ENCODE measurements at regions not wholly inside any gene's neighbourhood (a gene's known extent, or its start where the extent isn't known, plus 50 kb on each side); places are given as distances from the start of the nearest gene placed in this dataset.

DNA sequence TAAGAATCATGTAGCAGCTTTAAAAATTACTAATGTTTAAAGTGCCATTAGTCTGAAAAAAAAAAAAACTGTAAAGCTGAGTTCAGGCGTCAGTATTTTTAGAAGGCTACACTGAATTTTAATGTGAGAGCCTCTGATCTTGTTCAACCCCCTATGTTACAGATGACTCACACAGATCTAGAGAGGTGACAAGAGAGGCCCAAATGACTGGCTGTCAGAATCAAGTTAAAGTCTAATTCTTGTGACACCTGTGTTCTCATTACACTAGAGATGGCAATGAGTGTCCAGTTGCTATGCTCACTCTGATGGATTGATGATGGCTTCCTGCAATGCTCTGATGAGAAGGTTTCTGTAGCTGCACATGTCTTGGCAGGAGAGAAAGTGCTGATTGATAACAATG is 203.5 kb upstream of the OBI1 start:
- Mint-ChIP-seq H3K27me3 (ENCODE audit: unreplicated experiment) (peaks cover 2% of the 10 kb centered on the region), H3K4me1 (ENCODE audit: unreplicated experiment) (no peaks in the 10 kb centered on the region), H3K9me3 (ENCODE audit: unreplicated experiment) (no peaks in the 10 kb centered on the region), H3K36me3 (ENCODE audit: low read depth, unreplicated experiment) (no peaks in the 10 kb centered on the region), H3K4me3 (ENCODE audit: unreplicated experiment) (no peak overlapping the region), H3K27ac (ENCODE audit: unreplicated experiment) (no peak overlapping the region)
- TF ChIP-seq, protein P1, sequence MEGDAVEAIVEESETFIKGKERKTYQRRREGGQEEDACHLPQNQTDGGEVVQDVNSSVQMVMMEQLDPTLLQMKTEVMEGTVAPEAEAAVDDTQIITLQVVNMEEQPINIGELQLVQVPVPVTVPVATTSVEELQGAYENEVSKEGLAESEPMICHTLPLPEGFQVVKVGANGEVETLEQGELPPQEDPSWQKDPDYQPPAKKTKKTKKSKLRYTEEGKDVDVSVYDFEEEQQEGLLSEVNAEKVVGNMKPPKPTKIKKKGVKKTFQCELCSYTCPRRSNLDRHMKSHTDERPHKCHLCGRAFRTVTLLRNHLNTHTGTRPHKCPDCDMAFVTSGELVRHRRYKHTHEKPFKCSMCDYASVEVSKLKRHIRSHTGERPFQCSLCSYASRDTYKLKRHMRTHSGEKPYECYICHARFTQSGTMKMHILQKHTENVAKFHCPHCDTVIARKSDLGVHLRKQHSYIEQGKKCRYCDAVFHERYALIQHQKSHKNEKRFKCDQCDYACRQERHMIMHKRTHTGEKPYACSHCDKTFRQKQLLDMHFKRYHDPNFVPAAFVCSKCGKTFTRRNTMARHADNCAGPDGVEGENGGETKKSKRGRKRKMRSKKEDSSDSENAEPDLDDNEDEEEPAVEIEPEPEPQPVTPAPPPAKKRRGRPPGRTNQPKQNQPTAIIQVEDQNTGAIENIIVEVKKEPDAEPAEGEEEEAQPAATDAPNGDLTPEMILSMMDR (IDR thresholded peaks at IDR 0.05; ENCODE audit: unreplicated experiment): no peak
- no peak for DNase-seq (ENCODE audit: low spot score)

DNA sequence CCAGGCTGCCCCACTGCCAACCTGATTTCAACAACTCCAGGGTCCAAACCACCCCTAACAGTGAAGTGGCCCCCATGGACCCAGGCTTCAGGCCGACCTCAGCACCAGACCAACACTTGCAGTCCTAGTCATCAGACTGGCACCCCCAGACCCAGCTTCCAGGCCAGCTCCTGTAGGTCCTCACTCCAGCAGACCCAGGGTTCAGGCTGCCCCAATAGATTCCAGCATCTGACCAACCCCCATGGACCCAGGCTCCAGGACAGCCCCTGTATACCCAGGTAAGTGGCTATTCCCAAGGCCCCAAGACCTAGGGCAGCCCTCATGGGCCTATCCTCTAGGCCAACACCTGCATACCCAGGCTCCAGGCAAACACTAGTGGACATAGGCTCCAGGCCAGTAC is 193.8 kb upstream of the OBI1 start:
- Mint-ChIP-seq H3K4me1 (ENCODE audit: unreplicated experiment) (no peaks in the 10 kb centered on the region), H3K36me3 (ENCODE audit: low read depth, unreplicated experiment) (no peaks in the 10 kb centered on the region), H3K4me3 (ENCODE audit: unreplicated experiment) (no peak overlapping the region), H3K27ac (ENCODE audit: unreplicated experiment) (no peak overlapping the region), H3K27me3 (ENCODE audit: unreplicated experiment) (no peaks in the 10 kb centered on the region), H3K9me3 (ENCODE audit: unreplicated experiment) (no peaks in the 10 kb centered on the region)
- no peak for DNase-seq (ENCODE audit: low spot score)
- TF ChIP-seq, protein P1 (IDR thresholded peaks at IDR 0.05; ENCODE audit: unreplicated experiment): no peak

DNA sequence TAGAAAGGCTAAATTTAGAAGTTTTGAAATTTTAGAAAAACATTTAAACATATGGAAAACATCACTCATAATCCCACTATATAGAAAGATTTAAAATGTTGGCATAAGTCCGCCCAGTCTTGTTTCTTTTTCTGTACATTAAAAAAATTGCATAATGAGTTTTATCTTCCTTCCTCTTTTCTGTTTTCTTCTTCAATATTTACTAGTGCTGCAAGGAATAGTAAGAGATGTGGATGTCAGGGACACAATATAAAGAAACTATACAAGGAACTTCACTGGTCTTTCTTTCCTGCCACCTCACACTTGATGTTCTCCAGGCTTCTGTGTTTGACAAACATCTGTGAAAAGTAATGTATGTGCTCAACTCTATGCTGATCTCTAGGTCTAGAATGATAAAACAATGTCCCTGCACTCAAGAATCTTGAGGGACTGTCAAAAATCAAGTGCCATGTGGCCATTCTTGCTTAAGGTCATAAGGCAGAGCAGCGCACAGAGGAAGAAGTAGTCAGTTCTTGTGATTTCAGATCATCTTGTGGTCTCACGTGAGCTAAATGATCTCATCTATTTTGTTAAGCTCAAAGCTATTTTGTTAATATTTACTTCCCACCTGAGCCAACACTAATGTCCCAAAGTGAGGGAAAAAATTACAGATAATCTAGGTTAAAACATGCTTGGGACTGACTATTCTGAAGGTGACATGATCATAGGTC is 186.9 kb upstream of the OBI1 start:
- H3K36me3 Mint-ChIP-seq (ENCODE audit: low read depth, unreplicated experiment): no peaks in the 10 kb centered on the region
- no peak overlapping the region for H3K27ac Mint-ChIP-seq (ENCODE audit: unreplicated experiment)
- no peaks in the 10 kb centered on the region for H3K9me3 Mint-ChIP-seq (ENCODE audit: unreplicated experiment)
- H3K4me3 Mint-ChIP-seq (ENCODE audit: unreplicated experiment): no peak overlapping the region
- no peaks in the 10 kb centered on the region for H3K4me1 Mint-ChIP-seq (ENCODE audit: unreplicated experiment)
- H3K27me3 Mint-ChIP-seq (ENCODE audit: unreplicated experiment): no peaks in the 10 kb centered on the region
- no peak for DNase-seq (ENCODE audit: low spot score)
- TF ChIP-seq, protein P1 (IDR thresholded peaks at IDR 0.05; ENCODE audit: unreplicated experiment): no peak

DNA sequence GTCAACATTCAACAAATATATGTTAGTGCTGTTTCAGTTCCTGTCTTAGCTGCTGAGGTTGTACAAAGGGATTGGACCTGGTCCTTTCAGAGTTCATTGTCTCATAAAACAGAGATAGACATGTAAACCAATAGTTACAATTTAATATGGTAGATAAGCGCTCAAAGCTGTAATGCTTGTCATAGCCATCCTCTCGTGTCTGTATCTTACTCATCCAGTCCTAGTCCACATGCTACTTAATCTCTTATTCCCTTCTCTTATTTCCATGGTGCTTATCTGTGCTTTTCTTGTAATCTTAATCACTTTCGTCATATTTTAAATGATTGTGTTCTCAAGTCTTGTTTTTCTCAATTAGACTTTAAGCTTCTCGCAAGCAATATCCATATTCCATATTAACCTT is 185.2 kb upstream of the OBI1 start:
- no peak overlapping the region for H3K27ac Mint-ChIP-seq (ENCODE audit: unreplicated experiment)
- TF ChIP-seq, protein P1 (IDR thresholded peaks at IDR 0.05; ENCODE audit: unreplicated experiment): no peak
- H3K27me3 Mint-ChIP-seq (ENCODE audit: unreplicated experiment): no peaks in the 10 kb centered on the region
- H3K4me3 Mint-ChIP-seq (ENCODE audit: unreplicated experiment): no peak overlapping the region
- H3K9me3 Mint-ChIP-seq (ENCODE audit: unreplicated experiment): no peaks in the 10 kb centered on the region
- no peaks in the 10 kb centered on the region for H3K36me3 Mint-ChIP-seq (ENCODE audit: low read depth, unreplicated experiment)
- no peaks in the 10 kb centered on the region for H3K4me1 Mint-ChIP-seq (ENCODE audit: unreplicated experiment)
- no peak for DNase-seq (ENCODE audit: low spot score)

DNA sequence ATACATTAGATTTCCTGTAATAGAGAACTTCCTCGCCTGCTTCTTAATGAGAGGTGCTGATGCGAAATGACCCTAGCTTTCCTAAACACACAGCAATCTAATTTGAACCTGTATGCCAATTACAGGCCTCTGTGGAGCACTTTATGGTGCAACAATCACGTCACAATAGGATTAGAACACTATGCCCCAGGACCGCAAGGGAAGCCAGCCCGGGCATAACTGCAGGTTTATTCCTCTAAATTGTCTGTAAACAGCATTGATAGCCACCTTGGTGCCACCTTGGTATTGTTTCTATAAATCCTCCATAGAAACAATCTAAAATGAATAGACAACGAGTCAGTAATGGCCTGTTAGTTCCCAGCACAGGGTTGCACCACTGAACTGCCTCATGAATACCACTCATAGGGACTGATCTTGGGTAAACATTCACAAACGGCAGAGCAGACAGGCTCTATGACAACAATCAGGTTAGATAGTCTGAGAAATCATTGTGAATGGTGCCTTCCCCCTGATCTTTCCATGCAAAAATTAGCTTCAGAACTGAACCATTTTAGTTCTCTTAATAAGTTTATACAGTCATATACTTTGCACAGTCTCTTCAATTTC is 182.5 kb upstream of the OBI1 start:
- no peak for DNase-seq (ENCODE audit: low spot score)

More for the DNA sequence above, 182.5 kb upstream of the OBI1 start:
- Mint-ChIP-seq H3K27ac (ENCODE audit: unreplicated experiment) (no peak overlapping the region), H3K4me3 (ENCODE audit: unreplicated experiment) (no peak overlapping the region), H3K36me3 (ENCODE audit: low read depth, unreplicated experiment) (no peaks in the 10 kb centered on the region), H3K4me1 (ENCODE audit: unreplicated experiment) (no peaks in the 10 kb centered on the region), H3K27me3 (ENCODE audit: unreplicated experiment) (no peaks in the 10 kb centered on the region), H3K9me3 (ENCODE audit: unreplicated experiment) (no peaks in the 10 kb centered on the region)
- TF ChIP-seq, protein P1 (IDR thresholded peaks at IDR 0.05; ENCODE audit: unreplicated experiment): no peak
